ENCODE measurements at regions not wholly inside any gene's neighbourhood (a gene's known extent, or its start where the extent isn't known, plus 50 kb on each side); places are given as distances from the start of the nearest gene placed in this dataset.

GRCh38 chr12:127445581-127446139 lies 821.3 kb upstream of the TMEM132C start:
- TF ChIP-seq CTCF (IDR thresholded peaks at IDR 0.05; ENCODE audit: insufficient read depth, low read length, poor library complexity, severe bottlenecking), result no peak
- TF ChIP-seq EZH2phosphoT487 (conservative IDR thresholded peaks at IDR 0.05; ENCODE audit: low read length), result no peak
